HG02588 (cell line): ENCODE measurements at regions not wholly inside any gene's neighbourhood (a gene's known extent, or its start where the extent isn't known, plus 50 kb on each side); places are given as distances from the start of the nearest gene placed in this dataset.

Source experiments
- ATAC-seq: cut with Tn5 transposase; IDR thresholded peaks from one replicate; pipeline ENCODE4 v1.9.1; 2021; ENCODE audit warnings: mild to moderate bottlenecking, moderate library complexity; ENCODE audit not compliant: unreplicated experiment

DNA sequence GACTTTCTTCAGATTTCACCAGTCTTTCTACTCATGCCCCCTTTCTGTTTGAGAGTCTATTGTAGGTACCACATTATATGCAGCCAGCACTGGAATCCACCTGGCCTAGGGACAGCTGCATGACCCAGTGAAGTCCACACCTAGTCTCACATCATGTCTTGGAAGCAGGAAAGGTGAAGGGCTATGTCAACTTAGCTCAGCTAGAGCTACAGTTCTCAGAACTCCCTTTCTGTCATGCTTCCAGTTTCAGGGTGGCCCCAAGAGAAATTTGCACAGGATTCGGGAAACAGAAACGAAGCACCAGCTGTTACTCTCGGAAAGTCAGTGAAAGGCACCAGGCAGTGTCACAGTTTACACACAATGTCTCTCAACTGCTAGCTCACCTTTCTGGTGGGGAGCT lies 51.6 kb upstream of the NLRP1 start:
- no peak for ATAC-seq

DNA sequence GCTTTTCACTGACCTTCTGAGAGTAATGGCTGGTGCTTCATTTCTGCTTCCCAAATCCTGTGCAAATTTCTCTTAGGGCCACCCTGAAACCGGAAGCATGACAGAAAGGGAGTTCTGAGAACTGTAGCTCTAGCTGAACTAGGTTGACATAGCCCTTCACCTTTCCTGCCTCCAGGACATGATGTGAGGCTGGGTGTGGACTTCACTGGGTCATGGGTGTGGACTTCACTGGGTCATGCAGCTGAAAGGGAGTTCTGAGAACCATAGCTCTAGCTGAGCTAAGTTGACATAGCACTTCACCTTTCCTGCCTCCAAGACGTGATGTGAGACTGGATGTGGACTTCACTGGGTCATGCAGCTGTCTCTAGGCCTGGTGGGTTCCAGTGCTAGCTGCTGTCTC lies 54.3 kb upstream of the NLRP1 start:
- ATAC-seq: no peak

DNA sequence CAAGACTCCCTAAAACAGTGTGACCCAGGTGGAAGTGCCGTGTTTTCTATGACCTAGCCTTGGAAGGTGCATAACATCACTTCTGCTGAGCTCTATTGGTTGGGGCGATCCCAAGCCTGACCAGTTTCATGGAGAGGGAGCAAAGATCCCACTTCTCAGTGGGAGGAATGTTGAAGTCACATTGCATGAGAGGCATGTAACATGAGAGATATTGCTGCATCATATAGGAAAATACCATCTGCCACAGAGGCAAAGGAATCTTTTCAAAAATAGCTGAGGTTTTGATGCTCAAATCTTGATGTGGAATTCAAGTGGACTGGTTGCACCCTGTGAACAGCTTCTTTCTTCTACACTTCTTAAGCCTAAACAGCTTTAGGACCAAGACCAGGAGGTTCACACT lies 56.4 kb upstream of the NLRP1 start:
- no peak for ATAC-seq

DNA sequence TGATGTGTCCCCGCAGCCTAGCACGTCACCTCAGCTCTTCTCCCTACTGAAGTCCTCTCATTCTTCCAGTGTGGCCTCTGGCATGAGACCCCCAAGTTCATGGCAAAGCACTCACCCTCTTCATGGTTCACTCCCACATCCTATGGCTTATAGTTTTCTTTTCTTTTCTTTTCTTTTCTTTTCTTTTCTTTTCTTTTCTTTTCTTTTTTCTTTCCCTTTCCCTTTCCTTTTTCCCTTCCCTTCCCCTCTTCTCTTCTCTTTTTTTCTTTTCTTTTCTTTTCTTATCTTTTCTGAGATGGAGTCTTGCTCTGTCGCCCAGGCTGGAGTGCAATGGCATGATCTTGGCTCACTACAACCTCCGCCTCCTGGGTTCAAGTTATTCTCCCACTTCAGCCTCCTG lies 58.4 kb upstream of the NLRP1 start:
- ATAC-seq: no peak

DNA sequence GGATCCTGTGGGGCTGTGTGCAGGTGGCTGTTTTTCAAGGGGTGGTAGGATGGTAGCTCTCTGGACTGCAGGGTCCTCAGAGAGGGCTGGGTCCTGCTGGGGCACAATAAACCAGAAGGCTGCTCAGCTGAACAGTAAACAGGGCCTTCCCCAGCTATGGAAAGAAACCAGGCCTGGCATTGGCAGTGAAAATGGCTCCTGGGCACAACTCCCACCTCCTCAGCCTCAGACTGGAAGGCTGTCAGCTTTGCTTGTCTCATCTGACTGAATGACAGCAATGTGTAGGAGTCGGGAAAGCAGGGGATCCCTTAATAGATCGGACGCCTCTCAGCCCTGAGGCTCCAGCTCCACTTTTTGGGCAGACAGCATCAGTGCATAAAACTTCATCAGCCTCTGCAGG lies 59.8 kb upstream of the NLRP1 start:
- ATAC-seq: no peak

DNA sequence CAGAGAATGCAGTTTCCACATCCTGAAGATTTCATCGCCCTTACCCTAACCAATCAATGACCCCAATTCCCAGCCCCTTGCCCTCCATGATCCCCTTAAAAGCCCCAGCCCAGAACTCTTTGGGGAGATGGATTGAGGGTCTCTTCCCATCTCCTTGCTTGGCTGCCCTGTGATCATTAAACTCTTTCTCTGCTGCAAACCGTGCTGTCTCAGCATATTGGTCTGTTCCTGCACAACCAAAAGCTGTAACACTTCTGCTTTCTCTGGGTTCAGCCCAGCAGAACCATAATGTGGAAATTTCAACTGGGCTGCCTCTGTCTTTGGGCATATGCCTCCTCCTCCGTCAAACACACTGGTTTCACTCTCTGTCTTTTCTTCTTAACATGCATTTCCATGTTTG lies 67.0 kb upstream of the NLRP1 start:
- ATAC-seq: no peak

DNA sequence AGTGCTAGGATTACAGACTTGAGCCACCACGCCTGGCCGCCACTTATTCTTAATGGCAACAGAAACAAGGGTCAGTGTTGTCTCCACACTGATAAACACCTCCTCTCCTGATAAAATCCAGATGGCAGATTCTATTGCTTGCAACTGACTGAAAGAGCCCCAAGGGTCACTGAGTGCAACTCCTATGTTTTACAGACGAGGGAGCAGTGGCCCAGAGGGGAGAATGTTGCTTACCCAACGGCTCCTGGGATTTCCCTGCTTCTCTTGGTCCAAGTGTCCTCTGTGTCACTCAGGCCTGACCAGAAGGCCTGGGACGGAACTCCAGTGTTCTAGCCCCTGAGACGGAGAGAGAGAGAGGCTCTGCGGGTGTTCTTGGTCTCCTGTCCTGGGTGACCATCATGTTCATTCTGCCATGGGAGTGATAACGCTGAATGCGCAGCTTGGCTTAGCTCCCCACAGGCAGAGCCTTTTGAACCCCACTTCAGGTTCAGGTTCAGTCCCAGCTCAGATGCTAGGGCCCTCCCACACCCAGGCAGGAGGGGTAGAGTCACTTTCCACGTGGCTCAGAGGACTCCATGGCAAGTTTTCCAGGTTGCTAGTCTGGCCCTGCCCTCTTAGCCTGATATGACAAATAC lies 77.3 kb upstream of the NLRP1 start:
- ATAC-seq: no peak

DNA sequence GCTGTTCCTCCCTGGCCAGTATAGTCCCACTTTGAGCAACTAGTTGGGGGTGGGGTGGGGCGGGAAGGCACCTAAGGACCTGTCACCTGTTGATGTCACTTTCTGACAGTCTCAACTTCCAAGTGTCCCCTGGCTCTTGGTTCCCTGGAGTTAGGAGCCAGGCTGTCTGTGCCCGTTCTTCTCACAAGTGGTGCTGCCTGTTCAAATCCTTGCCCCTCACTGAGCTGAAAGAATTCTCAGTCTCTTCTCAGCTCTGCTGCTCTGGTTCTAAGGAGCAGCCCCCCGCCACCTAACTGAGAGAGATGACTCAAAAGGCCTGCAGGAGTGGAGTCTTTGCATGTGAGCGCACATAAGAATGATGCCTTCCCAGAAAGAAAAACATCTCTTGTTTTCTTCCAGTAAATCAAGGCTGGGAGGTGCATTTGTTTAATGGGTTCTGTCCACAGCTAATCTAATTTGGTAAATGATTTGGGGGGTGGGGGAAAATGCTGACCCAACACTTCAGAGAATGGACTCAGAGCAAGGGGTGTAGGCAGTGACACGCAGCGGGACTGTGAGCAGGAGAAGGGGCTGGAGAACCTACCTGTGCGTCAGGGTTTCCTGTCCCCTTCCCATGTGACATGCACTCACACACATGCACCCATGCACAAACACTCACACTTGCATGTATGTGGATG lies 78.2 kb upstream of the NLRP1 start:
- ATAC-seq: no peak

DNA sequence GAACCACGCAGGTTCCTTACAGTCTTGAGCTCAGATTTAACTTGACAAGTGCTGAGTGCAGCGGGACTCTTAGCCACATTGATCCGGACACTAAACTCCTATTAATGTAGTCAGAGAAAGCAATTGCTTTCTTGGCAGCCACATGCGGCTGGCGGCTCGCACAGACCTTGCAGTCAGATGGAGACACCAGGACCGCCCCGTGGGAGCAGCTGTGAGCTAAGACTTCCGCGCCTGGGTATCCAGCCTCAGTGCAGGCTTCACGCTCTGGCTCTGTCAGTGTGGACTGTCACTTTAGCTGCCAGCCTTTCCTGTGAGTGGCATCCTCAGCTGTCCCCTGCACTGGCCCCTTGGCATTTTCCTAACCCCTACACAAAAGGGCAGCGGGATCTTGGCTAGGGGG lies 80.9 kb upstream of the NLRP1 start:
- no peak for ATAC-seq

DNA sequence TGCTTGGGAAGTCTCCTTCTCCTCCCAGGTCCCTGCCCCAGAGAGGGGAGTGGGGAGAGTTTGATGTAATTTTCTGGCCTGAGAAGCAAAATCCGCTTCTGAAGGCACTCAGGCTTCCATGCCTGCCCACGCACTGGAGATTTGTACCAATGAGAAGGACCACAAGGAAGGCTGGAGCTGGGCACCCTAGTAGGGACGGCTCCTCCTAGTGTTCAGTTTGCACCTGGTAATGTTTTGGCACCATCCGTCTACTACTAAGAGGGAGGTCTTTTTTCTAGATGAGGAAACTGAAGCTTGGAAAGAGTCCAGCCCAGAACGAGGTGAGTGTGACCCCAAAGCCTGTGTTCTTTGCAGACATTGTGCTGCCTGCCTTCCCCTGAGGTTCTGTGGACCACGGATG lies 83.6 kb upstream of the NLRP1 start:
- ATAC-seq: no peak

DNA sequence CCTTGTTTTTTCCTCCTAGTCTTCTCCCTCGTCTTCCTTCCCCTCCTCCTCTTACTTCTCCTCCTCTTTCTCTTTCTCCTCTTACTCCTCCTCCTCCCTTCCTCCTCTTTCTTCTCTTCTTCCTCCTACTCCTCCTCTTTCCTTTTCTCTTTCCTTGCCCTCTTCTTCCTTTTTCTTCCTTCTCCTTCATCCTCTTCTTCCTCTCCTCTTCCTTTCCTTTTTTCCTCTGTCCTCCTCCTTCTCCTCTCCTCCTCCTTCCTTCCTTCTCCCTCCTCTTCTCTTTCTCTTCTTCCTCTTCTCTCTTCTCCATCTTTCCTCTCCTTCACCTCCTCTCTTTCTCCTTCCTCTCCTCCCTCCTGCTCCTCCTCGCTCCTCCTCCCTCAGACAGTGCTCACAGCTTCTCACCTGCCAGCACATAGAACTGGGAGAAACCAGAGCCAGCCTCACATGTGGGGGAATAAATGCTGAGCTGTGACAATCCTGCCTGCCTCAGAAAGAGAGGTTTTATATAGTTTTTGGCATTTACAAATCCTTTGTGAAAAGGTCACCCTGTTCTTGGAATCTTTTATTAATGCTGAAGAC lies 84.3 kb upstream of the NLRP1 start:
- ATAC-seq: no peak

DNA sequence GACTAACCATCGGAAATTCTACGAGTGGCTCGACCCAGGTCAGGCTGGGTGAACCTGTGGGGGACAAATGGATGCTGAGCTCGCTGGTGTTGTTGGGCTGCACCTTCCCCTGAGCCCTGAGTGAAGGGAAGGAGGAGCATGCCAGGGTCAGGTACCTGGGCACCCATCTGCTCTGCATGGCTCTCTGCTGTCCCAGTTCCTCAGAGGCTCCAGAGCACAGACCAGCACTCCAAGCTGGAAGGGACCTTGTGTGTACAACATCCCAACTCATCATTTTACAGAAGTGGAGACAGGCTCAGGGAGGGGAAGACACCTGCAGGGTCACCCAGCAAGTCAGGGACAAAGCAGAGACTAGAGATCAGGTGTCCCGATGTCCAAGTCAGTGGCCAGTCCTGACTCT lies 84.9 kb upstream of the NLRP1 start:
- ATAC-seq: no peak

DNA sequence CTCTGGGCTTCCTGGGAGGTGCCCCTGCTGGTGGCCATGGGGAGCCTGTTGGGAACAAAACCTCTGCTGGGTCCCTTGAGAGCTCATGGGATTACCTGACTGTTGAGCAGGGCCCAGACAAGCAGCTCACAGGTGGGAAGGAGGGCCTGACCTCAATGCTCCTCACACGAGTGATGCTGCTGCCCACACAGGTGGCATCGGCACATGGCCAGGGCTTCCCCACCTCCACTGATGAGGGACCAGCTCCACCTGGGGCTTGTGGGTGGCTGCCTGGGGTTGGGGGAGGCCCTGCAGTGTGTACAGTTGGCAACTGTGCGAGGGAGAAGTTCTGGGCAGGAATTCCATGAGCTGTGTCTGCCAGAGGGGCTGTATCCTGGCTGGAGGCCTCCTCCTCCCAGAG lies 87.8 kb upstream of the NLRP1 start:
- ATAC-seq: no peak

DNA sequence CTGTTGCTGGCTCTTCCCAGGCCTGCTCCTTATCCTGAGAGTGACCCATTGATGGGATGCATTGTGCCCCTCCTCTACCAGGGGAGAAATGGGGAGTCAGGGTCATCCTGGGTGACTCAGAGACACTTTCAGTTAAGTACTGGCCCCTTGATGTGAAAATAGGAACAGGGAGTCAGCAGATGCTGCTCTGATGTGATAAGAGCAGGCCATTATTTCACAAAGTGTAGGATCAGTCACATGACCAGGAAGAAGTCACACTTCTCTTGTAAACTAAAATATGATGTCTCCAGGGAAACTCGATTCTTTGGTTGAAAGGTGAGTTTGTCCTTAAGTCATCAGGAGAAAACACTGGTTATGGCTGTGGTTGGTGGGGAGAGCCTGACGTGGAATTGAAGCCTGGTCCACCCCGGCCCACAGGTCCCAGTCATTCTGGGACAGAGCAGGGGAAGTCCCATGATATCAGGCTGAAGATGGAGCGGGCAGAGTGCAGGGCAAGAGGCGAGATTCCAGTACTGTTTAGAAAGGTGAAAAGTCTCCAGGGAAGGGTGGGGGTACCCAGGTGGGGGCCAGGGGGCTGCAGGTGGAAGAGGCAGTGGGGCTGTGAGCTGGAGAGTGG lies 88.6 kb upstream of the NLRP1 start:
- ATAC-seq: no peak

DNA sequence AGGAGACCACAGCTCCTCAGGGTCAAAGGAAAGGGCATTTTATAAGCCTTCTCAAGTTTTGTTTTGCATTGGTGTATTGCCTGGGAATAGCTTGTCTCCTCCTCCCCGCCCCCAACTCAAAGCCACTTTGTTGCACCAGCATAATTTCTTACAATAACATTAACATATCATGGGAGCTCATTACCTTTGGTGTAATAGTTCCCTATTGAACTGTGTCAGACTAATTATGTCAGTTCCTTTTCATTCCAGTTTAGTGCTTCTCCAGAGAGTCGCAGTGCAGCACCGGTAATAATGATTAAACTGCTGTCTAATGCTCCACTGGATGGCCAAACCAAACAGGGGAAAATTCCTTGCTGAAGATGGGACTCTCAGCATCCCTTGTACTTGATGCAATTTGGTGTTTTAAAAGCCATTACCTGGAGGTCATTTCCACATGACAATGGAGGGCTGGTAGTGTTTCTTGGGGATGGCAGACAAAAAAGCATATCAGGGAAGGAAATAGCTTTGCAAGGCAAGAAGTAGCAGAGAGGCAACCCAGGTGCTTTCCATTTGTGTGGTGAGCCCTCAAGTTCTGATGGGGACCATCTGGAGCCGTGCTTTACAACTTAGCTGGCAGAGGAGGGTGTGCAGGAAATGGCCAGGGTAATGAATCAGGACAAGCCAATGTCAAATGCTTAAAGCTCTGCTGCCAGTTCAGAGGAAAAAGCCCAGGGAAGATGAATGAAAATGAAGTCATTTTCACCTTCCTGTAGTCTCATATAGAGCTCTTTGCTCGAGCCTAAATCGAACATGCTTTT lies 91.5 kb upstream of the NLRP1 start:
- no peak for ATAC-seq

DNA sequence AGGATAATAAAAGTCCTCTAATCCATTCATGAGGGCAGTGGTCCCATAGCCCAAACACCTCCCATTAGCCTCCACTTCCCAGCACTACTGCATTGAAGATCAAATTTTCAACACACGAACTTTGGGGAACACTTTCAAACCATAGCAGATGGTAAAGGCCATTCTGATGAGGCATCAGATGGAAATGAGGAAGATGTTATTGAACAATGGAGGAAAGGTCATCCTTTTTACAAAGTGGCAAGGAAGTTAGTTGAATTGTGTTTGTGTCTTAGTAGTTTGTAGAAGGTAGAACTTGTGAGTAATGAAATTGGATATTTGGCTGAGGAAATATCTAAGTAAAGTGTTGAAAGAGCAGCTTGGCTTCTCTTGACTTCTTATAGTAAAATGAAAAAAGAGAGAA lies 93.3 kb upstream of the NLRP1 start:
- no peak for ATAC-seq

DNA sequence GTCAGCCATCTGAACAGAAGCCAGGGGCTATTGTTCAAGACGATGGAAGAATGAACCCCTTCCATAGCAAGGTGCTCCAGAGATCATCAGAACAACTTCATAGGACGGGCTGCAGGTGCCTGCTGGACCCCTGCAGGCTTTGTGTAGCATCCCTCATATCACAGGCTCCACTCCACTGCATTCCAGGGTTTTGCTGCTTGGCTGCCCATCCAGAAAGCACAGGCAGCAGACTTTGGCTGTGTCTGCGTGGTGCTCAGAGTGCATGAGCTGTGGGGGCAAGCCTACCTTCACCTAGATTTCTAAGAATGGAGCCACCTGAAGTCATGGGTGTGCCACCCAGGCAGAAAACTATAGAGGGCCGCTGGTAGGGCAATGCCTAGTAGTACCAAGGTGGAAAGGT lies 93.9 kb upstream of the NLRP1 start:
- no peak for ATAC-seq

DNA sequence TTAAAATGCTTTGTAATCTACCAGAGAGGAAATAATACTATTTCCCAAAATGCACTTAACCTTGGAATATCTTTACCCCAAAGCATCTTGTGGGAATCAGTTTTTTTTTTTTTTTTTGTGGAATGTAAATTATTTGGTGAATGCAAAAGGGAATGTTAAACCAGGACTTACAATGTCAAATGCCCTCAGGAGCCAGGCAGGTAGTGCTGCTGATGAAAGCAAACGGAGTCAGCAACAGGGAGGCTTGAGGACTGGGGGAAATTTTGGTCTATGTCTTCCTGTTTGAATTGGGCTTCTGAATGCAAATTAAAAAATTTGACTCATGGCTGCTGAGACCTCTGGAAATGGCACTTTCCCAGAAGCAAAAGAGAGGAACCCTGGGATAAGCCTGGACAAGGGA lies 96.5 kb upstream of the NLRP1 start:
- no peak for ATAC-seq

DNA sequence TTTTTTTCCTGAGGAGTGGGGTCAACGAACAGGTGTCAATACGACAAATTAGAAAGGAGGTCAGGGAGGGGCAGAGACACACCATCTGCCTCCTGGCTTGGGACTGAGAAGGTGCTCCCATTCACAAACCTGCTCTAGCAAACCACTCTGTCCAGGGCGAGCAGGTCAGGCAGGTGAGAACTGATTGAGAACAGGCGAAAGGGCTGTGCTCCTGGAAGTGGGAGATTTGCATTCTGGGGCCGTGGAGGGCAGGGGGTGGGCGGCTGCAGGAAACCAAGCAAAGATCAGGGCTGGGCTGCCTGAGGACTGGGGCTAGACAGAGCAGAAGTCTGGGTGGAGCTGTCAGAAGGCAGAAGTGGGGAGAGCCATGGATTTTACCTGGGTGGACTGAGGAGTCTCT lies 98.9 kb upstream of the NLRP1 start:
- no peak for ATAC-seq

DNA sequence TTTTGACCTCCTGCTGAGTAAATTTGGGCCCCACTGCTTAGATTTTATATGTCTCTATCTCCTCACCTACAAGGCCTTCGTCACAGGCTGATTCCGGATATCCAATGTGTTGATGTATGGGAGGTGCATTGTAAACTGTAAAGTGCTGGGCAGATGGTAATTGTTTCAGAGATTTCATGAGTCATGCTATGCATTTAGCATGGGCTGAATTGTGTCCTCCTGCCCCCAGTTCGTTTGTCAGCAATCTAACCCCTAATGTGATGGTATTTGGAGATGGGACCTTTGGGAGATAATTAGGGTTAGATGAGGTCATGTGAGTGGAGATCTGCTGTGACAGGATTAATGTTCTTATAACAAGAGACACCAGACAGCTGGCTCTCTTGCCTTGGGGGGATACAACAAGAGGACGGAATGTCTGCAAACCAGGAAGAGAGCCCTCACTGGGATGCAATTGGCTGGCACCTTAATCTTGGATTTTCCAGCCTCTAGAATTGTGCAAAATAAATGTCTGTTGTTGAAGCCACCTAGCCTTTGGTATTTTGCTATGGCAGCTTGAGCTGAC lies 101.8 kb upstream of the NLRP1 start:
- no peak for ATAC-seq

DNA sequence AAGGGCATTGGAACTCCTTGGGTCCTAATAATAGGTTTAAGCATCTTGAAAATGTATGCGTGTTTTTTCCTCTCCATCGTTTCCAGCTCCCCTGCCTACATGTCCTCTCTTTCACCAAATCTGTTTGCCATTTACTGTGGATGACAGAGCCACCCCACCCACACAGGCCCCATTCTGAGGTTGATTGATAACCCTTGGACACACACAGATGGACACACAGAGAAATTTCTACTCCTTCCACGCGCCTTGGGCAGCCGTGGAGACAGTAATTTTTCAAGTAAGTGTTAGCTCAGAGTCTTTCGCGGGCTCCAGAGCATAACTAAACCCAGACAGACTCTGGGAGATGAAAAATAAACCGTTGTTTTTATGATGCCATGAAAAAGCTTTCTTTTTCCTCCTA lies 103.3 kb upstream of the NLRP1 start:
- ATAC-seq: no peak
